WTC11 (cell line): ENCODE measurements at regions not wholly inside any gene's neighbourhood (a gene's known extent, or its start where the extent isn't known, plus 50 kb on each side); places are given as distances from the start of the nearest gene placed in this dataset.

Source experiments
- ATAC-seq: fragments of 200-7000 bp; cut with Tn5 transposase; 2 replicates; pipeline ENCODE4 v1.10.0; 2021; ENCODE audit warnings: mild to moderate bottlenecking, moderate library complexity
- CTCF ChIA-PET: fragments of 300-600 bp; sonication (Branson Sonifier 250); formaldehyde crosslinking; loops from one replicate; lab custom pipeline; 2021; ENCODE audit warnings: antibody characterized with exemption; lab: Charles Lee
- POLR2A ChIA-PET: fragments of 350-600 bp; sonication (Branson Sonifier 250); formaldehyde crosslinking; loops from one replicate; lab custom pipeline; 2021; ENCODE audit warnings: antibody characterized with exemption; lab: Charles Lee
- DNase-seq: peaks from one replicate; pipeline ENCODE4 v3.0.0; 2021; ENCODE audit warnings: low spot score
- H3K27ac Mint-ChIP-seq: 2 replicates; pipeline ENCODE4 v1.8.0; 2021; ENCODE audit warnings: mixed read lengths
- H3K27me3 Mint-ChIP-seq: 2 replicates; pipeline ENCODE4 v1.8.0; 2021; ENCODE audit warnings: low read depth, mild to moderate bottlenecking, moderate library complexity, mixed read lengths
- H3K36me3 Mint-ChIP-seq: 2 replicates; pipeline ENCODE4 v1.8.0; 2021; ENCODE audit warnings: mixed read lengths
- H3K4me1 Mint-ChIP-seq: 2 replicates; pipeline ENCODE4 v1.8.0; 2022; ENCODE audit warnings: mixed read lengths
- H3K4me3 Mint-ChIP-seq: 2 replicates; pipeline ENCODE4 v1.8.0; 2021; ENCODE audit warnings: mild to moderate bottlenecking, moderate library complexity, mixed read lengths
- H3K9me3 Mint-ChIP-seq: 2 replicates; pipeline ENCODE4 v1.8.0; 2021; ENCODE audit warnings: mixed read lengths
- ARID4B ChIP-seq: sonication (generic); formaldehyde crosslinking; IDR thresholded peaks from 2 replicates; pipeline ENCODE4 v1.8.0; 2023; ENCODE audit warnings: missing genetic modification reagents, mild to moderate bottlenecking, borderline replicate concordance
- ATF1 ChIP-seq: sonication (generic); formaldehyde crosslinking; IDR thresholded peaks from 2 replicates; pipeline ENCODE4 v1.8.1; 2023; ENCODE audit warnings: mild to moderate bottlenecking, moderate library complexity, missing genetic modification reagents
- ATF3 ChIP-seq: sonication (generic); formaldehyde crosslinking; conservative IDR thresholded peaks from 2 replicates; pipeline ENCODE4 v1.8.1; 2022; ENCODE audit warnings: mild to moderate bottlenecking, missing genetic modification reagents
- CREB1 ChIP-seq: sonication (generic); formaldehyde crosslinking; IDR thresholded peaks from 2 replicates; pipeline ENCODE4 v1.8.0; 2023; ENCODE audit warnings: mild to moderate bottlenecking, missing genetic modification reagents
- CTCF ChIP-seq: fragments of 200-600 bp; IDR thresholded peaks from 2 replicates; pipeline ENCODE4 v1.8.0; 2022; ENCODE audit warnings: antibody characterized with exemption
- FOXK1 ChIP-seq: sonication (generic); formaldehyde crosslinking; IDR thresholded peaks from 2 replicates; pipeline ENCODE4 v1.8.0; 2022; ENCODE audit warnings: mild to moderate bottlenecking, moderate library complexity, missing genetic modification reagents
- GABPB1 ChIP-seq: sonication (generic); formaldehyde crosslinking; IDR thresholded peaks from 2 replicates; pipeline ENCODE4 v1.8.1; 2023; ENCODE audit warnings: mild to moderate bottlenecking, missing genetic modification reagents
- JAZF1 ChIP-seq: fragments of 250-450 bp; sonication (Bioruptor Pico); IDR thresholded peaks from 2 replicates; pipeline ENCODE4 v1.9.0; 2021; ENCODE audit warnings: moderate library complexity, mild to moderate bottlenecking, inconsistent platforms
- JUN ChIP-seq: sonication (generic); formaldehyde crosslinking; IDR thresholded peaks from 2 replicates; pipeline ENCODE4 v1.8.0; 2023; ENCODE audit warnings: mild to moderate bottlenecking, missing genetic modification reagents
- NFATC4 ChIP-seq: fragments of 250-450 bp; sonication (Bioruptor Pico); IDR thresholded peaks from 2 replicates; pipeline ENCODE4 v1.9.0; 2021; ENCODE audit warnings: mild to moderate bottlenecking
- SOX15 ChIP-seq: fragments of 250-450 bp; sonication (Bioruptor Pico); IDR thresholded peaks from 2 replicates; pipeline ENCODE4 v1.9.0; 2021; ENCODE audit warnings: mild to moderate bottlenecking
- TCF7 ChIP-seq: sonication (generic); formaldehyde crosslinking; IDR thresholded peaks from 2 replicates; pipeline ENCODE4 v1.8.0; 2022; ENCODE audit warnings: mild to moderate bottlenecking, low read depth, missing genetic modification reagents, moderate library complexity
- ZNF416 ChIP-seq: fragments of 250-450 bp; sonication (Bioruptor Pico); IDR thresholded peaks from 2 replicates; pipeline ENCODE4 v1.9.0; 2021; ENCODE audit warnings: mild to moderate bottlenecking, inconsistent platforms
- ZNF671 ChIP-seq: fragments of 250-450 bp; sonication (Bioruptor Pico); IDR thresholded peaks from 2 replicates; pipeline ENCODE4 v1.8.0; 2021; ENCODE audit warnings: mild to moderate bottlenecking
- TF ChIP-seq, protein P1 (sequence below): fragments of 250-450 bp; sonication (Bioruptor Pico); IDR thresholded peaks from 2 replicates; pipeline ENCODE4 v1.8.0; 2021; ENCODE audit warnings: mild to moderate bottlenecking
- TF ChIP-seq, protein P2 (sequence below): sonication (generic); formaldehyde crosslinking; conservative IDR thresholded peaks from 2 replicates; pipeline ENCODE4 v1.8.1; 2023; ENCODE audit warnings: mild to moderate bottlenecking, low read depth, missing genetic modification reagents, moderate library complexity
- TF ChIP-seq, protein P3 (sequence below): fragments of 250-450 bp; sonication (Bioruptor Pico); IDR thresholded peaks from 2 replicates; pipeline ENCODE4 v1.9.0; 2021; ENCODE audit warnings: mild to moderate bottlenecking

- Mint-ChIP-seq H3K36me3 (peaks cover 4% of the 10 kb centered on the region; the same call in 1 of the 2 replicates), H3K4me1 (no peaks in the 10 kb centered on the region), H3K27ac (no peak overlapping the region), H3K27me3 (no peaks in the 10 kb centered on the region), H3K4me3 (no peak overlapping the region), H3K9me3 (peaks cover 32% of the 10 kb centered on the region)
- no peak for DNase-seq
- ChIA-PET POLR2A (no interaction called here), CTCF (no interaction called here)
- no peak for ATAC-seq
- TF ChIP-seq, protein P1, sequence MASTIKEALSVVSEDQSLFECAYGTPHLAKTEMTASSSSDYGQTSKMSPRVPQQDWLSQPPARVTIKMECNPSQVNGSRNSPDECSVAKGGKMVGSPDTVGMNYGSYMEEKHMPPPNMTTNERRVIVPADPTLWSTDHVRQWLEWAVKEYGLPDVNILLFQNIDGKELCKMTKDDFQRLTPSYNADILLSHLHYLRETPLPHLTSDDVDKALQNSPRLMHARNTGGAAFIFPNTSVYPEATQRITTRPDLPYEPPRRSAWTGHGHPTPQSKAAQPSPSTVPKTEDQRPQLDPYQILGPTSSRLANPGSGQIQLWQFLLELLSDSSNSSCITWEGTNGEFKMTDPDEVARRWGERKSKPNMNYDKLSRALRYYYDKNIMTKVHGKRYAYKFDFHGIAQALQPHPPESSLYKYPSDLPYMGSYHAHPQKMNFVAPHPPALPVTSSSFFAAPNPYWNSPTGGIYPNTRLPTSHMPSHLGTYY (CRISPR knock-in tag): no peak
- TF ChIP-seq SOX15 (CRISPR knock-in tag) (no peak), GABPB1 (CRISPR knock-in tag) (no peak), CTCF (no peak), ZNF671 (CRISPR knock-in tag) (no peak), ZNF416 (CRISPR knock-in tag) (no peak), NFATC4 (no peak), CREB1 (CRISPR knock-in tag) (no peak), JUN (CRISPR knock-in tag) (no peak), ATF3 (no peak), TCF7 (CRISPR knock-in tag) (no peak)
- TF ChIP-seq, protein P2, sequence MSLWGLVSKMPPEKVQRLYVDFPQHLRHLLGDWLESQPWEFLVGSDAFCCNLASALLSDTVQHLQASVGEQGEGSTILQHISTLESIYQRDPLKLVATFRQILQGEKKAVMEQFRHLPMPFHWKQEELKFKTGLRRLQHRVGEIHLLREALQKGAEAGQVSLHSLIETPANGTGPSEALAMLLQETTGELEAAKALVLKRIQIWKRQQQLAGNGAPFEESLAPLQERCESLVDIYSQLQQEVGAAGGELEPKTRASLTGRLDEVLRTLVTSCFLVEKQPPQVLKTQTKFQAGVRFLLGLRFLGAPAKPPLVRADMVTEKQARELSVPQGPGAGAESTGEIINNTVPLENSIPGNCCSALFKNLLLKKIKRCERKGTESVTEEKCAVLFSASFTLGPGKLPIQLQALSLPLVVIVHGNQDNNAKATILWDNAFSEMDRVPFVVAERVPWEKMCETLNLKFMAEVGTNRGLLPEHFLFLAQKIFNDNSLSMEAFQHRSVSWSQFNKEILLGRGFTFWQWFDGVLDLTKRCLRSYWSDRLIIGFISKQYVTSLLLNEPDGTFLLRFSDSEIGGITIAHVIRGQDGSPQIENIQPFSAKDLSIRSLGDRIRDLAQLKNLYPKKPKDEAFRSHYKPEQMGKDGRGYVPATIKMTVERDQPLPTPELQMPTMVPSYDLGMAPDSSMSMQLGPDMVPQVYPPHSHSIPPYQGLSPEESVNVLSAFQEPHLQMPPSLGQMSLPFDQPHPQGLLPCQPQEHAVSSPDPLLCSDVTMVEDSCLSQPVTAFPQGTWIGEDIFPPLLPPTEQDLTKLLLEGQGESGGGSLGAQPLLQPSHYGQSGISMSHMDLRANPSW (CRISPR knock-in tag): no peak
- TF ChIP-seq, protein P3, sequence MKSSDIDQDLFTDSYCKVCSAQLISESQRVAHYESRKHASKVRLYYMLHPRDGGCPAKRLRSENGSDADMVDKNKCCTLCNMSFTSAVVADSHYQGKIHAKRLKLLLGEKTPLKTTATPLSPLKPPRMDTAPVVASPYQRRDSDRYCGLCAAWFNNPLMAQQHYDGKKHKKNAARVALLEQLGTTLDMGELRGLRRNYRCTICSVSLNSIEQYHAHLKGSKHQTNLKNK (CRISPR knock-in tag): no peak
- TF ChIP-seq, all 79 proteins: peak for 0
Observed at GRCh38 chr11:98136357-98136756, 884.4 kb upstream of the CNTN5 start.

DNA sequence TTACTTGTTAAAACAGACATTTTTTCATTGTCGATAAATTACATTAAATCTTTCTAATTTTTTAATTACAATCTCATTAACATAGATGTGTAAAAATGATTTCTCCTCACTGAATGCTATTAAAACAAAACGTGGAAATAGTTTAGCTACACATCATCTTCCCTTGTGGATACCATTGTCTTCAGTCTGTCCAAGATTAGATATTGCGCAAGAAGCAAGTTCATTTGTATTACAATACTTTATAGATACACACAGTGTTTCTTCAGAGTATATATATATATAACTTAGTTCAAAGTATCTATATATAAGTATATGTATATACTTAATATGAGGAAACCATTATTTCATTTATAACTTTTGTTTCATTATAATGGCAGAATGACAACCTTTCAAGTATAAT is 883.3 kb upstream of the CNTN5 start:
- Mint-ChIP-seq H3K9me3 (peaks cover 31% of the 10 kb centered on the region), H3K4me3 (no peak overlapping the region)
- ATAC-seq (no peak), DNase-seq (no peak)
- TF ChIP-seq ATF1 (CRISPR knock-in tag): no peak
- no peak for TF ChIP-seq ARID4B
- no peak for TF ChIP-seq JAZF1 (CRISPR knock-in tag)
- TF ChIP-seq FOXK1 (CRISPR knock-in tag): no peak
- TF ChIP-seq, all 79 proteins: peak for 0
- Mint-ChIP-seq H3K27me3 (no peaks in the 10 kb centered on the region), H3K36me3 (peaks cover 4% of the 10 kb centered on the region; the same call in 1 of the 2 replicates), H3K4me1 (no peaks in the 10 kb centered on the region), H3K27ac (no peak overlapping the region)
- ChIA-PET POLR2A (no interaction called here), CTCF (no interaction called here)
